ENCODE measurements at regions not wholly inside any gene's neighbourhood (a gene's known extent, or its start where the extent isn't known, plus 50 kb on each side); places are given as distances from the start of the nearest gene placed in this dataset.
"Not testable (repeated sequence)": the region's sequence is repeated elsewhere in the genome, so short reads cannot be mapped to it uniquely, and the experiment has no call there.

GRCh38 chr1:101151286-101151685 lies 85.5 kb upstream of the S1PR1 start:
- no peak for DNase-seq

GRCh38 chr1:101150670-101151069 lies 86.1 kb upstream of the S1PR1 start:
- no peak for DNase-seq

GRCh38 chr1:101150266-101150665 lies 86.6 kb upstream of the S1PR1 start:
- no peak for DNase-seq

- no peak for DNase-seq
Observed at GRCh38 chr1:101148980-101149379, 87.8 kb upstream of the S1PR1 start.

- no peak for DNase-seq
Observed at GRCh38 chr1:101147381-101147780, 89.4 kb upstream of the S1PR1 start.

GRCh38 chr1:101145449-101145820 lies 91.4 kb upstream of the S1PR1 start:
- no peak for DNase-seq

GRCh38 chr1:101144671-101145448 lies 92.0 kb upstream of the S1PR1 start:
- DNase-seq: no peak

- DNase-seq: no peak
Observed at GRCh38 chr1:101142244-101142643, 94.6 kb upstream of the S1PR1 start.

GRCh38 chr1:101141376-101141775 lies 95.4 kb upstream of the S1PR1 start:
- no peak for DNase-seq

- no peak for DNase-seq
Observed at GRCh38 chr1:101139821-101140718, 96.7 kb upstream of the S1PR1 start.

- DNase-seq: no peak
Observed at GRCh38 chr1:101139130-101139529, 97.7 kb upstream of the S1PR1 start.

- DNase-seq: no peak
Observed at GRCh38 chr1:101137144-101138126, 99.4 kb upstream of the S1PR1 start.

GRCh38 chr1:101136739-101137138 lies 100.1 kb upstream of the S1PR1 start:
- DNase-seq: no peak

GRCh38 chr1:101136271-101136670 lies 100.5 kb upstream of the S1PR1 start:
- no peak for DNase-seq

- no peak for DNase-seq
Observed at GRCh38 chr1:101135526-101135925, 101.3 kb upstream of the S1PR1 start.

GRCh38 chr1:101131239-101131843 lies 105.5 kb upstream of the S1PR1 start:
- no peak for DNase-seq

GRCh38 chr1:101130673-101131072 lies 105.1 kb upstream of the DPH5 start:
- DNase-seq: no peak

GRCh38 chr1:101128846-101129245 lies 103.3 kb upstream of the DPH5 start:
- no peak for DNase-seq

- no peak for DNase-seq
Observed at GRCh38 chr1:101128211-101128727, 102.7 kb upstream of the DPH5 start.

- no peak for DNase-seq
Observed at GRCh38 chr1:101124405-101124804, 98.8 kb upstream of the DPH5 start.

GRCh38 chr1:101123904-101124303 lies 98.3 kb upstream of the DPH5 start:
- DNase-seq: not testable (repeated sequence)

Measured in DMS79 treated with DMSO at 0.1 percent for 48 hours (cell line).